HG03196 (cell line): ENCODE measurements at regions not wholly inside any gene's neighbourhood (a gene's known extent, or its start where the extent isn't known, plus 50 kb on each side); places are given as distances from the start of the nearest gene placed in this dataset.

Experiments
- ATAC-seq: cut with Tn5 transposase; IDR thresholded peaks from one replicate; pipeline ENCODE4 v1.9.1; 2021; ENCODE audit not compliant: unreplicated experiment

GRCh38 chr3:180184816-180185215 lies 148.1 kb upstream of the PEX5L start:
- ATAC-seq = no peak

GRCh38 chr3:180185650-180186049 lies 148.9 kb upstream of the PEX5L start:
- no peak for ATAC-seq

GRCh38 chr3:180188512-180189309 lies 152.0 kb upstream of the PEX5L start:
- ATAC-seq = no peak

- ATAC-seq = no peak
These were observed 152.5 kb upstream of the PEX5L start for GRCh38 chr3:180189310-180189648.

GRCh38 chr3:180196658-180197057 lies 159.9 kb upstream of the PEX5L start:
- no peak for ATAC-seq

- ATAC-seq = no peak
These were observed 162.8 kb upstream of the PEX5L start for GRCh38 chr3:180199417-180199995.

- ATAC-seq = no peak
These were observed 179.1 kb upstream of the PEX5L start for GRCh38 chr3:180215866-180216265.

- ATAC-seq = no peak
These were observed 186.5 kb upstream of the PEX5L start for GRCh38 chr3:180223268-180223667.

- no peak for ATAC-seq
These were observed 192.4 kb upstream of the PEX5L start for GRCh38 chr3:180229113-180229512.

- ATAC-seq = no peak
These were observed 203.2 kb upstream of the PEX5L start for GRCh38 chr3:180239939-180240338.

GRCh38 chr3:180246688-180247195 lies 210.0 kb upstream of the PEX5L start:
- ATAC-seq = no peak

- no peak for ATAC-seq
These were observed 213.4 kb upstream of the PEX5L start for GRCh38 chr3:180250172-180250571.

GRCh38 chr3:180252683-180253082 lies 215.9 kb upstream of the PEX5L start:
- ATAC-seq = no peak

GRCh38 chr3:180253283-180253682 lies 216.5 kb upstream of the PEX5L start:
- ATAC-seq = no peak

- ATAC-seq = no peak
These were observed 227.7 kb upstream of the PEX5L start for GRCh38 chr3:180264479-180264878.

GRCh38 chr3:180265551-180265950 lies 228.8 kb upstream of the PEX5L start:
- no peak for ATAC-seq

- peak; percentile 99 for ATAC-seq
These were observed 230.6 kb upstream of the PEX5L start for GRCh38 chr3:180267202-180267843.

GRCh38 chr3:180274536-180274935 lies 237.8 kb upstream of the PEX5L start:
- ATAC-seq = no peak

GRCh38 chr3:180275176-180275575 lies 238.4 kb upstream of the PEX5L start:
- ATAC-seq = no peak

- ATAC-seq = no peak
These were observed 240.3 kb upstream of the PEX5L start for GRCh38 chr3:180277041-180277440.

- peak; percentile 96 for ATAC-seq
These were observed 241.9 kb upstream of the PEX5L start for GRCh38 chr3:180278583-180279188.

GRCh38 chr3:180280555-180280954 lies 243.8 kb upstream of the PEX5L start:
- no peak for ATAC-seq
